Esophagus squamous epithelium (tissue), 4 donors: ENCODE measurements at regions not wholly inside any gene's neighbourhood (a gene's known extent, or its start where the extent isn't known, plus 50 kb on each side); places are given as distances from the start of the nearest gene placed in this dataset.

Experiments
- POLR2A ChIP-seq, 4 donors: fragments of 450-650 bp; IDR thresholded peaks; one replicate each; pipeline ENCODE4 v1.6.1; 2017; ENCODE audit warnings: antibody characterized with exemption in 4 of 4, mild to moderate bottlenecking in 4 of 4, moderate library complexity in 3 of 4
- TF ChIP-seq, protein P1 (sequence below), 6 experiments: fragments of 450-650 bp in 4 of 6; fragments of 200-600 bp in 2 of 6; sonication (generic) in 2 of 6; IDR thresholded peaks; one replicate each; pipeline ENCODE4 v1.5.1; 2016 to 2019; ENCODE audit warnings: antibody characterized with exemption in 6 of 6, mild to moderate bottlenecking in 4 of 6, moderate library complexity in 4 of 6

DNA sequence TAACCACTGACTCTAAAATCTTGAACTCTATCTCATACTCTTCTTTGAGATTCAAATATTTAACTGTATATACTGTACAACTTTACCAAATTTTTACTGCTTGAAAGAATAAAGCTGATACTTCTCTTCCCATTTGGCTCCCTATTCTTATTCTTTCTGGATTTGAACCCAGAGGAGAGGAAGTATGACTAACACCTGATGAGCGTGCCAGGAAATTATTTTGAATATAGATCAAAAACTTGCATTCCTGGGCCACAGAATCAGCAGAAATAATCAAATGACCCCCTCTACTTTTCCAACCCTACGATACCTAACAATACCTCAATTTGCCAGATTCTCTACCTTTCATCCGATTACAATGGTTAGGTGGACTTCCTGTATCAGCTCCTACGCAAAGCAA lies 285.8 kb downstream of the ISL1 start:
- TF ChIP-seq, protein P1, sequence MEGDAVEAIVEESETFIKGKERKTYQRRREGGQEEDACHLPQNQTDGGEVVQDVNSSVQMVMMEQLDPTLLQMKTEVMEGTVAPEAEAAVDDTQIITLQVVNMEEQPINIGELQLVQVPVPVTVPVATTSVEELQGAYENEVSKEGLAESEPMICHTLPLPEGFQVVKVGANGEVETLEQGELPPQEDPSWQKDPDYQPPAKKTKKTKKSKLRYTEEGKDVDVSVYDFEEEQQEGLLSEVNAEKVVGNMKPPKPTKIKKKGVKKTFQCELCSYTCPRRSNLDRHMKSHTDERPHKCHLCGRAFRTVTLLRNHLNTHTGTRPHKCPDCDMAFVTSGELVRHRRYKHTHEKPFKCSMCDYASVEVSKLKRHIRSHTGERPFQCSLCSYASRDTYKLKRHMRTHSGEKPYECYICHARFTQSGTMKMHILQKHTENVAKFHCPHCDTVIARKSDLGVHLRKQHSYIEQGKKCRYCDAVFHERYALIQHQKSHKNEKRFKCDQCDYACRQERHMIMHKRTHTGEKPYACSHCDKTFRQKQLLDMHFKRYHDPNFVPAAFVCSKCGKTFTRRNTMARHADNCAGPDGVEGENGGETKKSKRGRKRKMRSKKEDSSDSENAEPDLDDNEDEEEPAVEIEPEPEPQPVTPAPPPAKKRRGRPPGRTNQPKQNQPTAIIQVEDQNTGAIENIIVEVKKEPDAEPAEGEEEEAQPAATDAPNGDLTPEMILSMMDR (IDR thresholded peaks at IDR 0.05), result no peak
- no peak for TF ChIP-seq POLR2A (IDR thresholded peaks at IDR 0.05)
